ENCODE measurements at regions not wholly inside any gene's neighbourhood (a gene's known extent, or its start where the extent isn't known, plus 50 kb on each side); places are given as distances from the start of the nearest gene placed in this dataset.
A peak's percentile ranks its signal among the peaks of the same experiment; 100 is the strongest.

- Histone ChIP-seq H3K27me3 (ENCODE audit: control insufficient read depth, insufficient read depth) (no peaks in the 10 kb centered on the region), H3K27ac (ENCODE audit: low read length) (no peak overlapping the region), H3K4me1 (ENCODE audit: control insufficient read depth, insufficient read depth, low read length) (peaks cover 2% of the 10 kb centered on the region), H3K4me3 (ENCODE audit: low read length) (no peak overlapping the region), H3K9me3 (ENCODE audit: control insufficient read depth, low read length) (no peaks in the 10 kb centered on the region)
- 71% methylated on average over 2 of the region's 2 CpGs for WGBS
- DNase-seq (no peak), ATAC-seq (no peak)
- intact Hi-C loops (cut with DNase I): no loop called here
Observed at GRCh38 chr6:47149554-47149953, 107.4 kb upstream of the ADGRF1 start.

- ATAC-seq (no peak), DNase-seq (no peak)
- Histone ChIP-seq H3K4me3 (ENCODE audit: low read length) (no peak overlapping the region), H3K9me3 (ENCODE audit: control insufficient read depth, low read length) (no peaks in the 10 kb centered on the region), H3K4me1 (ENCODE audit: control insufficient read depth, insufficient read depth, low read length) (peaks cover 2% of the 10 kb centered on the region), H3K27me3 (ENCODE audit: control insufficient read depth, insufficient read depth) (no peaks in the 10 kb centered on the region), H3K27ac (ENCODE audit: low read length) (no peak overlapping the region)
- intact Hi-C loops (cut with DNase I): no loop called here
- WGBS: 56% methylated on average over 2 of the region's 2 CpGs
Observed at GRCh38 chr6:47149066-47149465, 106.9 kb upstream of the ADGRF1 start.

- Histone ChIP-seq H3K9me3 (ENCODE audit: control insufficient read depth, low read length) (no peaks in the 10 kb centered on the region), H3K27me3 (ENCODE audit: control insufficient read depth, insufficient read depth) (no peaks in the 10 kb centered on the region), H3K4me1 (ENCODE audit: control insufficient read depth, insufficient read depth, low read length) (peaks cover 2% of the 10 kb centered on the region), H3K4me3 (ENCODE audit: low read length) (no peak overlapping the region), H3K27ac (ENCODE audit: low read length) (no peak overlapping the region)
- ATAC-seq (no peak), DNase-seq (no peak)
- intact Hi-C loops (cut with DNase I): no loop called here
- 74% methylated on average over 6 of the region's 6 CpGs for WGBS
Observed at GRCh38 chr6:47147836-47148344, 105.8 kb upstream of the ADGRF1 start.

GRCh38 chr6:47147175-47147727 is 105.1 kb upstream of the ADGRF1 start:
- H3K9me3 ChIP-seq (ENCODE audit: control insufficient read depth, low read length): no peaks in the 10 kb centered on the region
- ATAC-seq (no peak), DNase-seq (no peak)
- H3K4me1 ChIP-seq (ENCODE audit: control insufficient read depth, insufficient read depth, low read length): peaks cover 2% of the 10 kb centered on the region
- no peaks in the 10 kb centered on the region for H3K27me3 ChIP-seq (ENCODE audit: control insufficient read depth, insufficient read depth)
- no peak overlapping the region for H3K4me3 ChIP-seq (ENCODE audit: low read length)
- 36% methylated on average over 5 of the region's 5 CpGs for WGBS
- intact Hi-C loops (cut with DNase I): no loop called here
- H3K27ac ChIP-seq (ENCODE audit: low read length): no peak overlapping the region

GRCh38 chr6:47146431-47147174 is 104.5 kb upstream of the ADGRF1 start:
- WGBS: 55% methylated on average over 2 of the region's 2 CpGs
- H3K27me3 ChIP-seq (ENCODE audit: control insufficient read depth, insufficient read depth): no peaks in the 10 kb centered on the region
- no peak overlapping the region for H3K27ac ChIP-seq (ENCODE audit: low read length)
- H3K9me3 ChIP-seq (ENCODE audit: control insufficient read depth, low read length): no peaks in the 10 kb centered on the region
- intact Hi-C loops (cut with DNase I): no loop called here
- DNase-seq (no peak), ATAC-seq (peak in 1 of 2 donors; percentile 23)
- H3K4me3 ChIP-seq (ENCODE audit: low read length): no peak overlapping the region
- H3K4me1 ChIP-seq (ENCODE audit: control insufficient read depth, insufficient read depth, low read length): peaks cover 2% of the 10 kb centered on the region

- no peaks in the 10 kb centered on the region for H3K9me3 ChIP-seq (ENCODE audit: control insufficient read depth, low read length)
- DNase-seq: no peak
- H3K4me3 ChIP-seq (ENCODE audit: low read length): no peak overlapping the region
- H3K27ac ChIP-seq (ENCODE audit: low read length): no peak overlapping the region
- no peak for ATAC-seq
- peaks cover 2% of the 10 kb centered on the region for H3K4me1 ChIP-seq (ENCODE audit: control insufficient read depth, insufficient read depth, low read length)
- intact Hi-C loops (cut with DNase I): no loop called here
- no peaks in the 10 kb centered on the region for H3K27me3 ChIP-seq (ENCODE audit: control insufficient read depth, insufficient read depth)
Observed at GRCh38 chr6:47145212-47145611, 103.1 kb upstream of the ADGRF1 start.

GRCh38 chr6:47144306-47144705 is 102.2 kb upstream of the ADGRF1 start:
- Histone ChIP-seq H3K4me1 (ENCODE audit: control insufficient read depth, insufficient read depth, low read length) (peaks cover 2% of the 10 kb centered on the region), H3K27ac (ENCODE audit: low read length) (no peak overlapping the region), H3K4me3 (ENCODE audit: low read length) (no peak overlapping the region), H3K9me3 (ENCODE audit: control insufficient read depth, low read length) (no peaks in the 10 kb centered on the region), H3K27me3 (ENCODE audit: control insufficient read depth, insufficient read depth) (no peaks in the 10 kb centered on the region)
- ATAC-seq (peak; percentile 67 to 80), DNase-seq (no peak)
- intact Hi-C loops (cut with DNase I): no loop called here
- WGBS: 50% methylated on average over 4 of the region's 4 CpGs

- Histone ChIP-seq H3K9me3 (ENCODE audit: control insufficient read depth, low read length) (no peaks in the 10 kb centered on the region), H3K27me3 (ENCODE audit: control insufficient read depth, insufficient read depth) (no peaks in the 10 kb centered on the region), H3K4me3 (ENCODE audit: low read length) (no peak overlapping the region), H3K27ac (ENCODE audit: low read length) (no peak overlapping the region), H3K4me1 (ENCODE audit: control insufficient read depth, insufficient read depth, low read length) (peaks cover 2% of the 10 kb centered on the region)
- DNase-seq (no peak), ATAC-seq (no peak)
- WGBS: 80% methylated on average over 2 of the region's 2 CpGs
- intact Hi-C loops (cut with DNase I): no loop called here
Observed at GRCh38 chr6:47141963-47142362, 99.8 kb upstream of the ADGRF1 start.

- H3K9me3 ChIP-seq (ENCODE audit: control insufficient read depth, low read length): no peaks in the 10 kb centered on the region
- H3K27ac ChIP-seq (ENCODE audit: low read length): no peak overlapping the region
- no peak overlapping the region for H3K4me3 ChIP-seq (ENCODE audit: low read length)
- H3K27me3 ChIP-seq (ENCODE audit: control insufficient read depth, insufficient read depth): no peaks in the 10 kb centered on the region
- H3K4me1 ChIP-seq (ENCODE audit: control insufficient read depth, insufficient read depth, low read length): no peaks in the 10 kb centered on the region
- intact Hi-C loops (cut with DNase I): no loop called here
- DNase-seq (no peak), ATAC-seq (no peak)
- 93% methylated on average over 3 of the region's 3 CpGs for WGBS
Observed at GRCh38 chr6:47141171-47141570, 99.0 kb upstream of the ADGRF1 start.

- Histone ChIP-seq H3K4me3 (ENCODE audit: low read length) (no peak overlapping the region), H3K9me3 (ENCODE audit: control insufficient read depth, low read length) (no peaks in the 10 kb centered on the region), H3K27me3 (ENCODE audit: control insufficient read depth, insufficient read depth) (no peaks in the 10 kb centered on the region), H3K27ac (ENCODE audit: low read length) (no peak overlapping the region), H3K4me1 (ENCODE audit: control insufficient read depth, insufficient read depth, low read length) (no peaks in the 10 kb centered on the region)
- no peak for DNase-seq
- no peak for ATAC-seq
- intact Hi-C loops (cut with DNase I): no loop called here
- 57% methylated on average over 6 of the region's 6 CpGs for WGBS
Observed at GRCh38 chr6:47138046-47138445, 95.9 kb upstream of the ADGRF1 start.

- Histone ChIP-seq H3K4me1 (ENCODE audit: control insufficient read depth, insufficient read depth, low read length) (no peaks in the 10 kb centered on the region), H3K27ac (ENCODE audit: low read length) (no peak overlapping the region), H3K4me3 (ENCODE audit: low read length) (no peak overlapping the region), H3K27me3 (ENCODE audit: control insufficient read depth, insufficient read depth) (no peaks in the 10 kb centered on the region), H3K9me3 (ENCODE audit: control insufficient read depth, low read length) (no peaks in the 10 kb centered on the region)
- intact Hi-C loops (cut with DNase I): no loop called here
- no peak for ATAC-seq
- DNase-seq: no peak
Observed at GRCh38 chr6:47137073-47137472, 94.9 kb upstream of the ADGRF1 start.
